Neural progenitor cell (in vitro differentiated cells): ENCODE measurements at regions not wholly inside any gene's neighbourhood (a gene's known extent, or its start where the extent isn't known, plus 50 kb on each side); places are given as distances from the start of the nearest gene placed in this dataset.

Experiments used
- EZH2 ChIP-seq: fragments of 200-600 bp; sonication (generic); IDR thresholded peaks from 2 replicates; pipeline ENCODE4 v1.6.1; 2017; ENCODE audit warnings: antibody characterized with exemption, mild to moderate bottlenecking, moderate library complexity
- EZH2phosphoT487 ChIP-seq: fragments of 200-600 bp; sonication (generic); IDR thresholded peaks from 2 replicates; pipeline ENCODE4 v1.6.1; 2017; ENCODE audit warnings: antibody characterized with exemption
- TF ChIP-seq, protein P1 (sequence below): fragments of 200-600 bp; sonication (generic); IDR thresholded peaks from 2 replicates; pipeline ENCODE4 v1.5.1; 2017; ENCODE audit warnings: antibody characterized with exemption, mild to moderate bottlenecking

DNA sequence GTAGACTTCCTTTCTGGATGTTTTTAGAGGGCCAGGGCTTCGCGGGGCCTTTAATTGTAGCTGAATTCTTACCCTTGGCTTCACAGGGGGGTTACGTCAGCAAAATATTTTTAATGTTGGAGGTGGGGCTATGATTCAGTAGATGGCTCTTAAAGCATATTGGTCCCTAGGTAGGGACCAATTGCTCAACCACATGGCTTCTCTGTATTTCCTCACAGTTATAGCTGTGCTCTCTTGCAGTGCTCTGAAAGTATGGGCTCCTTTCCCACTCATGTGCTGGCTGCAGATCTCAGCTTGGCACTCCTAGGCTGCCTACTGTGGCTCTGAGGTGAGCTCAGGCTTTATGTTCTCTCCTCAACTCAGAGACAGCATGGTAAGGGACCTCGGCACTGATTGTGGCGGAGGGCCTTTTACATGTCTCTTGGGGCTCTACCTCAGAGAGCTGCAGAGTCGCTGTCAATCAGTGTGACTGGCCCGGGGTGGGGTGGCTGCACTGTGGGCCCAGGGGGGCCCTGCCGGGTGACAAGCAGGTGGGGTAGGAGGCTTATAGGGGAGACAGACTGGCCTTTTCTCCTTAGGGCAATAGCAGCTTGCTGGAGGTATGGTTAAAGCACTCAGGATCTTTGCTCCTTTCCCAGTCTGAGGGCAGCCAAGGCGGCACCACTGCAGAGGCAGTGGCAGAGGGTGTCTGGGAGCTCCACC lies 318.0 kb downstream of the DOK5 start:
- TF ChIP-seq EZH2phosphoT487 (no peak), EZH2 (no peak)
- TF ChIP-seq, protein P1, sequence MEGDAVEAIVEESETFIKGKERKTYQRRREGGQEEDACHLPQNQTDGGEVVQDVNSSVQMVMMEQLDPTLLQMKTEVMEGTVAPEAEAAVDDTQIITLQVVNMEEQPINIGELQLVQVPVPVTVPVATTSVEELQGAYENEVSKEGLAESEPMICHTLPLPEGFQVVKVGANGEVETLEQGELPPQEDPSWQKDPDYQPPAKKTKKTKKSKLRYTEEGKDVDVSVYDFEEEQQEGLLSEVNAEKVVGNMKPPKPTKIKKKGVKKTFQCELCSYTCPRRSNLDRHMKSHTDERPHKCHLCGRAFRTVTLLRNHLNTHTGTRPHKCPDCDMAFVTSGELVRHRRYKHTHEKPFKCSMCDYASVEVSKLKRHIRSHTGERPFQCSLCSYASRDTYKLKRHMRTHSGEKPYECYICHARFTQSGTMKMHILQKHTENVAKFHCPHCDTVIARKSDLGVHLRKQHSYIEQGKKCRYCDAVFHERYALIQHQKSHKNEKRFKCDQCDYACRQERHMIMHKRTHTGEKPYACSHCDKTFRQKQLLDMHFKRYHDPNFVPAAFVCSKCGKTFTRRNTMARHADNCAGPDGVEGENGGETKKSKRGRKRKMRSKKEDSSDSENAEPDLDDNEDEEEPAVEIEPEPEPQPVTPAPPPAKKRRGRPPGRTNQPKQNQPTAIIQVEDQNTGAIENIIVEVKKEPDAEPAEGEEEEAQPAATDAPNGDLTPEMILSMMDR, result no peak
